GM12878 (cell line): ENCODE measurements at regions not wholly inside any gene's neighbourhood (a gene's known extent, or its start where the extent isn't known, plus 50 kb on each side); places are given as distances from the start of the nearest gene placed in this dataset.

Experiments used
- BCL3 ChIP-seq: IDR thresholded peaks from 2 replicates; pipeline ENCODE4 v1.6.1; 2011; ENCODE audit warnings: borderline replicate concordance, low read depth, mild to moderate bottlenecking, moderate library complexity, low read length; ENCODE audit not compliant: insufficient read depth, poor library complexity, severe bottlenecking
- BHLHE40 ChIP-seq, 2 experiments: fragments of 450-650 bp in 1 of 2; IDR thresholded peaks; 2 replicates each; pipeline ENCODE4 v1.6.1; 2011 to 2017; ENCODE audit warnings: low read depth in 2 of 2, borderline replicate concordance in 1 of 2, improper control_type of control experiment in 1 of 2, low read length in 1 of 2, mild to moderate bottlenecking in 1 of 2
- EP300 ChIP-seq, 2 experiments: fragments of 150-350 bp in 1 of 2; IDR thresholded peaks; 2 replicates each; pipeline ENCODE4 v1.6.1; 2011 to 2012; ENCODE audit warnings: low read depth in 2 of 2, low read length in 2 of 2, borderline replicate concordance in 1 of 2, improper control_type of control experiment in 1 of 2, inconsistent platforms in 1 of 2; ENCODE audit not compliant: control insufficient read depth in 1 of 2
- MTA2 ChIP-seq: fragments of 450-650 bp; IDR thresholded peaks from 2 replicates; pipeline ENCODE4 v1.6.1; 2016; ENCODE audit warnings: low read depth, mild to moderate bottlenecking, moderate library complexity
- NR2C2 ChIP-seq: IDR thresholded peaks from 2 replicates; pipeline ENCODE4 v1.6.1; 2011; ENCODE audit warnings: borderline replicate concordance, low read depth; ENCODE audit not compliant: control insufficient read depth, insufficient read length
- POLR2A ChIP-seq: IDR thresholded peaks from 2 replicates; pipeline ENCODE4 v1.6.1; 2011; ENCODE audit warnings: low read depth, mild to moderate bottlenecking, low read length
- POLR2AphosphoS5 ChIP-seq: IDR thresholded peaks from 2 replicates; pipeline ENCODE4 v1.6.1; 2011; ENCODE audit warnings: mild to moderate bottlenecking, low read length, inconsistent platforms
- POU2F2 ChIP-seq: IDR thresholded peaks from 3 replicates; pipeline ENCODE4 v1.6.1; 2011; ENCODE audit warnings: low read depth, mild to moderate bottlenecking, low read length, borderline replicate concordance
- ZNF207 ChIP-seq: fragments of 450-650 bp; IDR thresholded peaks from 2 replicates; pipeline ENCODE4 v1.6.1; 2014; ENCODE audit warnings: antibody characterized with exemption, mild to moderate bottlenecking, borderline replicate concordance
- ZNF384 ChIP-seq: IDR thresholded peaks from 2 replicates; pipeline ENCODE4 v1.6.1; 2012; ENCODE audit warnings: low read depth, mild to moderate bottlenecking, low read length, improper control_type of control experiment, borderline replicate concordance
- TF ChIP-seq, protein P1 (sequence below), 3 experiments: IDR thresholded peaks in 2 of 3; conservative IDR thresholded peaks in 1 of 3; 2 replicates each; pipeline ENCODE4 v1.5.1; 2011; ENCODE audit warnings: low read depth in 3 of 3, low read length in 3 of 3, mild to moderate bottlenecking in 3 of 3, control low read depth in 2 of 3, moderate library complexity in 2 of 3, inconsistent platforms in 1 of 3, mixed read lengths in 1 of 3; ENCODE audit not compliant: control insufficient read depth in 2 of 3, insufficient read depth in 1 of 3; ENCODE audit errors: extremely low read depth in 1 of 3
- TF ChIP-seq, protein P2 (sequence below): fragments of 450-650 bp; IDR thresholded peaks from 2 replicates; pipeline ENCODE4 v1.6.1; 2017; ENCODE audit warnings: mild to moderate bottlenecking, low read depth, inconsistent platforms; ENCODE audit not compliant: poor library complexity, severe bottlenecking

DNA sequence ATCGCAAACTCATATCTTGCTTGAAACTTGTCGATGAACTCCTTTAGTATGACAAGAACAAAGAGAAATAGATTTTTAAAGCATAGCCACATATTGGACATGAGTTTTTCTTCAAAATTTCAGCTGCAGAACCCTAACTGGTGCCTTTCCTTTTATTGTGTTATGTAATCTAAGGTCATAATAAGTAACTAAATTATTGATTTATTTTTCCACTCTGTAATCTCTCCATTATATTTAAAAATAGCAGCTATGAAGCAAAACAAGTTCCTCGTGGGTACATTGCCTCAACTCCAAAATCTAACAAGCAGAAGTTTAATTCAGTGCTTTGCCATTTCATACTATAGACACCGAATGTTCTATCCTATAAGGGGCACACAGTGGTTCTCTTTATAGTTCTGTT lies 159.2 kb upstream of the PRSS1 start:
- TF ChIP-seq EP300 (IDR thresholded peaks at IDR 0.05; ENCODE audit: borderline replicate concordance in 1 of 2, control insufficient read depth in 1 of 2, low read depth in 2 of 2, low read length in 2 of 2) (no peak), POLR2AphosphoS5 (no peak), MTA2 (no peak), POU2F2 (no peak), ZNF384 (no peak), POLR2A (no peak), BCL3 (no peak), BHLHE40 (IDR thresholded peaks at IDR 0.05; ENCODE audit: borderline replicate concordance in 1 of 2, low read depth in 2 of 2, low read length in 1 of 2) (no peak), ZNF207 (no peak), NR2C2 (no peak)
- TF ChIP-seq, protein P1, sequence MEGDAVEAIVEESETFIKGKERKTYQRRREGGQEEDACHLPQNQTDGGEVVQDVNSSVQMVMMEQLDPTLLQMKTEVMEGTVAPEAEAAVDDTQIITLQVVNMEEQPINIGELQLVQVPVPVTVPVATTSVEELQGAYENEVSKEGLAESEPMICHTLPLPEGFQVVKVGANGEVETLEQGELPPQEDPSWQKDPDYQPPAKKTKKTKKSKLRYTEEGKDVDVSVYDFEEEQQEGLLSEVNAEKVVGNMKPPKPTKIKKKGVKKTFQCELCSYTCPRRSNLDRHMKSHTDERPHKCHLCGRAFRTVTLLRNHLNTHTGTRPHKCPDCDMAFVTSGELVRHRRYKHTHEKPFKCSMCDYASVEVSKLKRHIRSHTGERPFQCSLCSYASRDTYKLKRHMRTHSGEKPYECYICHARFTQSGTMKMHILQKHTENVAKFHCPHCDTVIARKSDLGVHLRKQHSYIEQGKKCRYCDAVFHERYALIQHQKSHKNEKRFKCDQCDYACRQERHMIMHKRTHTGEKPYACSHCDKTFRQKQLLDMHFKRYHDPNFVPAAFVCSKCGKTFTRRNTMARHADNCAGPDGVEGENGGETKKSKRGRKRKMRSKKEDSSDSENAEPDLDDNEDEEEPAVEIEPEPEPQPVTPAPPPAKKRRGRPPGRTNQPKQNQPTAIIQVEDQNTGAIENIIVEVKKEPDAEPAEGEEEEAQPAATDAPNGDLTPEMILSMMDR (IDR thresholded peaks at IDR 0.05 in 2 of 3, conservative IDR thresholded peaks at IDR 0.05 in 1 of 3; ENCODE audit: control insufficient read depth in 2 of 3, extremely low read depth in 1 of 3, insufficient read depth in 1 of 3, low read depth in 3 of 3, low read length in 3 of 3): no peak
- TF ChIP-seq, protein P2, sequence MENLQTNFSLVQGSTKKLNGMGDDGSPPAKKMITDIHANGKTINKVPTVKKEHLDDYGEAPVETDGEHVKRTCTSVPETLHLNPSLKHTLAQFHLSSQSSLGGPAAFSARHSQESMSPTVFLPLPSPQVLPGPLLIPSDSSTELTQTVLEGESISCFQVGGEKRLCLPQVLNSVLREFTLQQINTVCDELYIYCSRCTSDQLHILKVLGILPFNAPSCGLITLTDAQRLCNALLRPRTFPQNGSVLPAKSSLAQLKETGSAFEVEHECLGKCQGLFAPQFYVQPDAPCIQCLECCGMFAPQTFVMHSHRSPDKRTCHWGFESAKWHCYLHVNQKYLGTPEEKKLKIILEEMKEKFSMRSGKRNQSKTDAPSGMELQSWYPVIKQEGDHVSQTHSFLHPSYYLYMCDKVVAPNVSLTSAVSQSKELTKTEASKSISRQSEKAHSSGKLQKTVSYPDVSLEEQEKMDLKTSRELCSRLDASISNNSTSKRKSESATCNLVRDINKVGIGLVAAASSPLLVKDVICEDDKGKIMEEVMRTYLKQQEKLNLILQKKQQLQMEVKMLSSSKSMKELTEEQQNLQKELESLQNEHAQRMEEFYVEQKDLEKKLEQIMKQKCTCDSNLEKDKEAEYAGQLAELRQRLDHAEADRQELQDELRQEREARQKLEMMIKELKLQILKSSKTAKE: no peak
